HG03442 (cell line): ENCODE measurements at regions not wholly inside any gene's neighbourhood (a gene's known extent, or its start where the extent isn't known, plus 50 kb on each side); places are given as distances from the start of the nearest gene placed in this dataset.

ENCODE experiments used
- ATAC-seq: cut with Tn5 transposase; IDR thresholded peaks from one replicate; pipeline ENCODE4 v1.9.1; 2021; ENCODE audit warnings: mild to moderate bottlenecking, moderate library complexity; ENCODE audit not compliant: unreplicated experiment

- ATAC-seq, result no peak
Observed at GRCh38 chr20:57904314-57905105, 194.7 kb upstream of the PMEPA1 start.

- peak; percentile 83 for ATAC-seq
Observed at GRCh38 chr20:57902473-57902872, 192.7 kb upstream of the PMEPA1 start.

- ATAC-seq, result no peak
Observed at GRCh38 chr20:57901526-57901925, 191.7 kb upstream of the PMEPA1 start.

GRCh38 chr20:57900226-57900905 is 190.6 kb upstream of the PMEPA1 start:
- ATAC-seq, result no peak

GRCh38 chr20:57899554-57899953 is 189.7 kb upstream of the PMEPA1 start:
- no peak for ATAC-seq

GRCh38 chr20:57898332-57898731 is 188.5 kb upstream of the PMEPA1 start:
- no peak for ATAC-seq

- ATAC-seq, result no peak
Observed at GRCh38 chr20:57897891-57898290, 188.1 kb upstream of the PMEPA1 start.

- ATAC-seq, result no peak
Observed at GRCh38 chr20:57897156-57897874, 187.5 kb upstream of the PMEPA1 start.

- no peak for ATAC-seq
Observed at GRCh38 chr20:57896563-57896962, 186.7 kb upstream of the PMEPA1 start.

- no peak for ATAC-seq
Observed at GRCh38 chr20:57896017-57896416, 186.2 kb upstream of the PMEPA1 start.

GRCh38 chr20:57895161-57895855 is 185.5 kb upstream of the PMEPA1 start:
- ATAC-seq, result no peak

GRCh38 chr20:57894522-57894921 is 184.7 kb upstream of the PMEPA1 start:
- ATAC-seq, result no peak

GRCh38 chr20:57894096-57894495 is 184.3 kb upstream of the PMEPA1 start:
- ATAC-seq, result no peak

GRCh38 chr20:57893366-57893999 is 183.7 kb upstream of the PMEPA1 start:
- ATAC-seq, result no peak

GRCh38 chr20:57892471-57892870 is 182.7 kb upstream of the PMEPA1 start:
- ATAC-seq, result no peak

GRCh38 chr20:57891014-57891413 is 181.2 kb upstream of the PMEPA1 start:
- ATAC-seq, result no peak

GRCh38 chr20:57890202-57890800 is 180.5 kb upstream of the PMEPA1 start:
- no peak for ATAC-seq

- no peak for ATAC-seq
Observed at GRCh38 chr20:57888591-57888990, 178.8 kb upstream of the PMEPA1 start.

GRCh38 chr20:57884956-57885355 is 175.1 kb upstream of the PMEPA1 start:
- no peak for ATAC-seq

- no peak for ATAC-seq
Observed at GRCh38 chr20:57883761-57884160, 173.9 kb upstream of the PMEPA1 start.
